ENCODE measurements at regions not wholly inside any gene's neighbourhood (a gene's known extent, or its start where the extent isn't known, plus 50 kb on each side); places are given as distances from the start of the nearest gene placed in this dataset.

- DNase-seq (no peak), ATAC-seq (no peak)
- no peak overlapping the region for H3K4me3 Mint-ChIP-seq
- H3K4me1 Mint-ChIP-seq = no peaks in the 10 kb centered on the region
- no peaks in the 10 kb centered on the region for H3K9me3 Mint-ChIP-seq
- H3K27me3 Mint-ChIP-seq = peaks cover 13% of the 10 kb centered on the region
- H3K27ac Mint-ChIP-seq = no peak overlapping the region
These were observed 144.9 kb downstream of the FAM114A2 start for GRCh38 chr5:153893817-153894216.

- Mint-ChIP-seq H3K27me3 (no peaks in the 10 kb centered on the region), H3K9me3 (no peaks in the 10 kb centered on the region), H3K27ac (peak overlapping the region in 1 of 2 donors; percentile 16), H3K4me3 (no peak overlapping the region), H3K4me1 (no peaks in the 10 kb centered on the region)
- ATAC-seq = no peak
- DNase-seq = no peak
These were observed 147.3 kb downstream of the FAM114A2 start for GRCh38 chr5:153891394-153891793.

DNA sequence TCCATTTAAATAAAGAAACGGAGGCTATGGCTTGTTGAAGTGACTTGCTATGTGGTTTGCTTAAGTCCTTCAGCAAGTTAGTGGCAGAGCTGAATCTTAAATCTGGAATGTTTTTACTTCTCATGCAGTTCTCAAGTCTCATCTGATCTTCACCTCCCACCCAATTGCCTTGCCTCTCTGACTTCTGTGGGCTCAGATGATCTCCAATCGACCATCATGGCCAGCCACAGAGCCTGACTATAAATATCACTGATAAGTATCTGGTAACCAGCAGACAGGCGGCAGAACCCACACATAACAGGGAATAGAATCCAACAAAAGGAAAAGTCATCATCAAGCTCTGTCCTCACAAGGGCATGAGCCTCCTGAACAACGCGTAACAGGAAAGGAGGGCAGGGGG is 149.9 kb downstream of the FAM114A2 start:
- ATAC-seq = no peak
- Mint-ChIP-seq H3K4me1 (no peaks in the 10 kb centered on the region), H3K27me3 (no peaks in the 10 kb centered on the region), H3K9me3 (no peaks in the 10 kb centered on the region), H3K4me3 (no peak overlapping the region), H3K27ac (no peak overlapping the region)
- no peak for DNase-seq

GRCh38 chr5:153885141-153885540 is 153.6 kb downstream of the FAM114A2 start:
- H3K4me3 Mint-ChIP-seq = no peak overlapping the region
- H3K4me1 Mint-ChIP-seq = no peaks in the 10 kb centered on the region
- DNase-seq (no peak), ATAC-seq (no peak)
- peaks cover 12% of the 10 kb centered on the region for H3K27me3 Mint-ChIP-seq
- no peak overlapping the region for H3K27ac Mint-ChIP-seq
- peaks cover 0 to 6% of the 10 kb centered on the region in 2 donors for H3K9me3 Mint-ChIP-seq

GRCh38 chr5:153884612-153884957 is 154.1 kb downstream of the FAM114A2 start:
- Mint-ChIP-seq H3K9me3 (peaks cover 0 to 6% of the 10 kb centered on the region in 2 donors), H3K27ac (no peak overlapping the region), H3K27me3 (peaks cover 12% of the 10 kb centered on the region), H3K4me3 (no peak overlapping the region), H3K4me1 (no peaks in the 10 kb centered on the region)
- no peak for ATAC-seq
- DNase-seq = no peak

- DNase-seq (no peak), ATAC-seq (no peak)
- H3K4me3 Mint-ChIP-seq = no peak overlapping the region
- H3K4me1 Mint-ChIP-seq = no peaks in the 10 kb centered on the region
- peaks cover 0 to 6% of the 10 kb centered on the region in 2 donors for H3K9me3 Mint-ChIP-seq
- H3K27me3 Mint-ChIP-seq = peaks cover 12% of the 10 kb centered on the region
- no peak overlapping the region for H3K27ac Mint-ChIP-seq
These were observed 154.7 kb downstream of the FAM114A2 start for GRCh38 chr5:153883854-153884611.

GRCh38 chr5:153881687-153882086 is 157.0 kb downstream of the FAM114A2 start:
- H3K27me3 Mint-ChIP-seq = peaks cover 12% of the 10 kb centered on the region
- no peak overlapping the region for H3K4me3 Mint-ChIP-seq
- H3K4me1 Mint-ChIP-seq = no peaks in the 10 kb centered on the region
- no peak overlapping the region for H3K27ac Mint-ChIP-seq
- peaks cover 0 to 6% of the 10 kb centered on the region in 2 donors for H3K9me3 Mint-ChIP-seq
- ATAC-seq (no peak), DNase-seq (no peak)

- Mint-ChIP-seq H3K27ac (no peak overlapping the region), H3K27me3 (peaks cover 12% of the 10 kb centered on the region), H3K4me3 (no peak overlapping the region), H3K9me3 (peaks cover 0 to 6% of the 10 kb centered on the region in 2 donors), H3K4me1 (no peaks in the 10 kb centered on the region)
- ATAC-seq (no peak), DNase-seq (no peak)
These were observed 158.6 kb downstream of the FAM114A2 start for GRCh38 chr5:153880106-153880505.

GRCh38 chr5:153879596-153879995 is 159.1 kb downstream of the FAM114A2 start:
- peaks cover 0 to 6% of the 10 kb centered on the region in 2 donors for H3K9me3 Mint-ChIP-seq
- no peak overlapping the region for H3K4me3 Mint-ChIP-seq
- no peaks in the 10 kb centered on the region for H3K4me1 Mint-ChIP-seq
- DNase-seq = no peak
- H3K27ac Mint-ChIP-seq = no peak overlapping the region
- H3K27me3 Mint-ChIP-seq = peaks cover 12% of the 10 kb centered on the region
- ATAC-seq = no peak

GRCh38 chr5:153866176-153866575 is 172.5 kb downstream of the FAM114A2 start:
- H3K4me3 Mint-ChIP-seq = no peak overlapping the region

GRCh38 chr5:153865016-153865415 is 173.7 kb downstream of the FAM114A2 start:
- Mint-ChIP-seq H3K4me3 (no peak overlapping the region), H3K9me3 (no peaks in the 10 kb centered on the region), H3K27me3 (no peaks in the 10 kb centered on the region), H3K4me1 (no peaks in the 10 kb centered on the region), H3K27ac (no peak overlapping the region)
- ATAC-seq = no peak
- DNase-seq = no peak

More at GRCh38 chr5:153866176-153866575, 172.5 kb downstream of the FAM114A2 start:
- H3K27ac Mint-ChIP-seq = no peak overlapping the region
- H3K27me3 Mint-ChIP-seq = no peaks in the 10 kb centered on the region
- no peaks in the 10 kb centered on the region for H3K9me3 Mint-ChIP-seq
- DNase-seq = no peak
- no peaks in the 10 kb centered on the region for H3K4me1 Mint-ChIP-seq
- no peak for ATAC-seq

DNA sequence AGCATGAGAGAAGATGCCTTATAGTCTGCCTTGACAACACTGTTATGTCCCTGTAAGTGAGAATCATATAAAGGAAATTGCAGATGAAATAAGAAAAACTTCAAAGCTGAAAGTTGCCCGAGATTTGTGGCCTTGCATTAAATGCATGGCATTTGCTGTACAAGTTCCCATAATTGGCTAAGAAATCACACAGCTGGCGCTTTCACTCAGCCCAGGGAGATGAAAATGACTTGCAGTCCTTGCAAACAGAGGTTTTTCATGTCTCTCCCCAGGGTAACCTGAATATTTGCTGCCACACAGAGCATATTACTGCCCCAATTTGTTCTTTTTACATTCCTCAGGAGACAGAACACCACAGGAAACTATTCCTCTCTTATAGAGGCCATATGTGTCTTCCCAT is 174.8 kb downstream of the FAM114A2 start:
- H3K9me3 Mint-ChIP-seq = no peaks in the 10 kb centered on the region
- no peaks in the 10 kb centered on the region for H3K4me1 Mint-ChIP-seq
- no peaks in the 10 kb centered on the region for H3K27me3 Mint-ChIP-seq
- DNase-seq = no peak
- no peak overlapping the region for H3K4me3 Mint-ChIP-seq
- no peak for ATAC-seq
- H3K27ac Mint-ChIP-seq = no peak overlapping the region

All from stimulated activated naive CD8-positive, alpha-beta T cell treated with anti-CD3 and anti-CD28 coated beads, Interleukin-15, amount 100 ng/mL, for 72 hours (primary cell).